ENCODE measurements at regions not wholly inside any gene's neighbourhood (a gene's known extent, or its start where the extent isn't known, plus 50 kb on each side); places are given as distances from the start of the nearest gene placed in this dataset.

GRCh38 chr18:61606068-61606660, 272.9 kb downstream of the CDH20 start:
- peak overlapping the region; percentile 62 for H3K4me3 ChIP-seq (ENCODE audit: low read depth, low read length)
- TF ChIP-seq CTCF (IDR thresholded peaks at IDR 0.05; ENCODE audit: low read depth, low read length) = no peak

- no peak for TF ChIP-seq CTCF (IDR thresholded peaks at IDR 0.05; ENCODE audit: low read depth, low read length)
- peak overlapping the region; percentile 62 for H3K4me3 ChIP-seq (ENCODE audit: low read depth, low read length)
These were observed 272.3 kb downstream of the CDH20 start for GRCh38 chr18:61605376-61606067.

Measured in WI38 (cell line).